SK-N-SH (cell line): ENCODE measurements at regions not wholly inside any gene's neighbourhood (a gene's known extent, or its start where the extent isn't known, plus 50 kb on each side); places are given as distances from the start of the nearest gene placed in this dataset.

Source experiments
- CTCF ChIA-PET: fragments of 300-600, 350-600 bp; formaldehyde crosslinking; extraction: SDS; loops from one replicate; lab custom pipeline; 2021; lab: Yijun Ruan, JAX
- POLR2A ChIA-PET: fragments of 350-600 bp; sonication (Branson Sonifier 250); formaldehyde crosslinking; extraction: SDS; loops from one replicate; lab custom pipeline; 2020; ENCODE audit warnings: antibody characterized with exemption, inconsistent platforms; lab: Yijun Ruan, JAX
- DNase-seq: peaks from one replicate; pipeline ENCODE4 v3.0.0; 2012
- H2AFZ ChIP-seq: fragments of 200-600 bp; sonication (generic); 2 replicates; pipeline ENCODE4 v1.8.1; 2016; ENCODE audit warnings: antibody characterized with exemption, mild to moderate bottlenecking, low read depth
- H3F3A ChIP-seq: fragments of 200-600 bp; sonication (generic); replicated peaks from 2 replicates; pipeline ENCODE3; 2016; ENCODE audit warnings: antibody characterized with exemption, mild to moderate bottlenecking; ENCODE audit not compliant: insufficient read depth
- H3K27ac ChIP-seq, 2 experiments: fragments of 200-500 bp in 1 of 2; fragments of 200-600 bp in 1 of 2; sonication (Bioruptor generic) in 1 of 2; sonication (generic), shearing (Covaris generic) in 1 of 2; 2 replicates each; pipeline versions ENCODE4 v1.5.1 to v1.6.1; 2014 to 2016; ENCODE audit warnings: low read depth in 2 of 2, inconsistent platforms in 1 of 2, low read length in 1 of 2, mild to moderate bottlenecking in 1 of 2, mixed read lengths in 1 of 2
- H3K27me3 ChIP-seq: fragments of 200-600 bp; sonication (generic), shearing (Covaris generic); 2 replicates; pipeline ENCODE4 v1.6.1; 2016; ENCODE audit warnings: mixed run types; ENCODE audit not compliant: insufficient read depth
- H3K36me3 ChIP-seq, 2 experiments: fragments of 200-500 bp in 1 of 2; fragments of 200-600 bp in 1 of 2; sonication (Bioruptor generic) in 1 of 2; sonication (generic) in 1 of 2; replicated peaks in 1 of 2; 2 replicates each; pipeline versions ENCODE3 to v1.5.1; 2014 to 2016; ENCODE audit warnings: low read length in 1 of 2, mild to moderate bottlenecking in 1 of 2; ENCODE audit not compliant: insufficient read depth in 2 of 2, control insufficient read depth in 1 of 2
- H3K4me1 ChIP-seq, 2 experiments: fragments of 200-500 bp in 1 of 2; fragments of 200-600 bp in 1 of 2; sonication (Bioruptor generic) in 1 of 2; sonication (generic), shearing (Covaris generic) in 1 of 2; 2 replicates each; pipeline versions ENCODE4 v1.5.1 to v1.6.1; 2014 to 2016; ENCODE audit warnings: low read depth in 1 of 2, low read length in 1 of 2, mixed run types in 1 of 2; ENCODE audit not compliant: insufficient read depth in 2 of 2, control insufficient read depth in 1 of 2
- H3K4me2 ChIP-seq: fragments of 200-600 bp; sonication (generic), shearing (Covaris generic); 2 replicates; pipeline ENCODE4 v1.6.1; 2017; ENCODE audit warnings: mixed run types
- H3K4me3 ChIP-seq, 2 experiments: fragments of 200-500 bp in 1 of 2; fragments of 200-600 bp in 1 of 2; sonication (Bioruptor generic) in 1 of 2; sonication (generic), shearing (Covaris generic) in 1 of 2; 2 replicates each; pipeline versions ENCODE4 v1.5.1 to v1.8.1; 2014 to 2016; ENCODE audit warnings: low read depth in 2 of 2, inconsistent platforms in 1 of 2, low read length in 1 of 2, mild to moderate bottlenecking in 1 of 2, mixed read lengths in 1 of 2, moderate library complexity in 1 of 2
- H3K79me2 ChIP-seq: fragments of 200-600 bp; sonication (generic); 2 replicates; pipeline ENCODE4 v1.8.1; 2017; ENCODE audit warnings: mild to moderate bottlenecking; ENCODE audit not compliant: insufficient read depth
- H3K9ac ChIP-seq: fragments of 200-600 bp; sonication (generic); 2 replicates; pipeline ENCODE4 v1.6.1; 2017; ENCODE audit warnings: mixed run types
- H3K9me2 ChIP-seq: fragments of 200-600 bp; sonication (generic); 2 replicates; pipeline ENCODE4 v1.6.1; 2017; ENCODE audit warnings: mixed run types
- H3K9me3 ChIP-seq: fragments of 200-600 bp; sonication (generic); 2 replicates; pipeline ENCODE4 v1.6.1; 2017; ENCODE audit warnings: mixed run types, mild to moderate bottlenecking, moderate library complexity
- H4K20me1 ChIP-seq: fragments of 200-600 bp; sonication (generic); 2 replicates; pipeline ENCODE4 v1.6.1; 2017; ENCODE audit warnings: mild to moderate bottlenecking, mixed run types; ENCODE audit not compliant: insufficient read depth
- ELF1 ChIP-seq: IDR thresholded peaks from 2 replicates; pipeline ENCODE4 v1.4.0; 2012
- FOSL2 ChIP-seq: IDR thresholded peaks from 2 replicates; pipeline ENCODE4 v1.4.0; 2012; ENCODE audit warnings: low read depth, mild to moderate bottlenecking, moderate library complexity, borderline replicate concordance
- FOXJ3 ChIP-seq: sonication (generic); formaldehyde crosslinking; IDR thresholded peaks from 2 replicates; pipeline ENCODE4 v1.5.1; 2020; ENCODE audit warnings: mild to moderate bottlenecking, missing genetic modification reagents
- FOXM1 ChIP-seq: IDR thresholded peaks from 2 replicates; pipeline ENCODE4 v1.4.0; 2012; ENCODE audit warnings: low read depth, mild to moderate bottlenecking
- IRF3 ChIP-seq: fragments of 150-350 bp; IDR thresholded peaks from 2 replicates; pipeline ENCODE4 v1.6.1; 2016; ENCODE audit warnings: mild to moderate bottlenecking, low read depth, low read length
- JUND ChIP-seq: IDR thresholded peaks from 2 replicates; pipeline ENCODE4 v1.4.0; 2012
- MEF2A ChIP-seq: IDR thresholded peaks from 2 replicates; pipeline ENCODE4 v1.4.0; 2012; ENCODE audit warnings: low read depth, borderline replicate concordance
- NFIC ChIP-seq: IDR thresholded peaks from 2 replicates; pipeline ENCODE4 v1.4.0; 2012; ENCODE audit warnings: borderline replicate concordance
- POLR2AphosphoS5 ChIP-seq: IDR thresholded peaks from 2 replicates; pipeline ENCODE4 v1.6.1; 2012; ENCODE audit warnings: low read depth, low read length
- RAD21 ChIP-seq: IDR thresholded peaks from 2 replicates; pipeline ENCODE4 v1.6.1; 2012; ENCODE audit warnings: mild to moderate bottlenecking, low read length
- RCOR1 ChIP-seq: fragments of 150-350 bp; IDR thresholded peaks from 2 replicates; pipeline ENCODE4 v1.6.1; 2017; ENCODE audit warnings: antibody characterized with exemption, low read length
- REST ChIP-seq: IDR thresholded peaks from 2 replicates; pipeline ENCODE4 v1.6.1; 2012; ENCODE audit warnings: mild to moderate bottlenecking, low read depth, low read length, moderate library complexity
- RFX5 ChIP-seq: IDR thresholded peaks from 2 replicates; pipeline ENCODE4 v1.6.1; 2012; ENCODE audit warnings: mild to moderate bottlenecking, improper control_type of control experiment, low read length
- RXRA ChIP-seq: IDR thresholded peaks from 2 replicates; pipeline ENCODE4 v1.4.0; 2012; ENCODE audit warnings: low read depth, mild to moderate bottlenecking, borderline replicate concordance
- SIN3A ChIP-seq: IDR thresholded peaks from 2 replicates; pipeline ENCODE4 v1.6.1; 2012; ENCODE audit warnings: low read depth, mild to moderate bottlenecking, low read length, moderate library complexity, borderline replicate concordance
- SMC3 ChIP-seq: IDR thresholded peaks from 2 replicates; pipeline ENCODE4 v1.6.1; 2012; ENCODE audit warnings: low read depth, low read length, improper control_type of control experiment
- TCF12 ChIP-seq: IDR thresholded peaks from 2 replicates; pipeline ENCODE4 v1.4.0; 2012
- TEAD4 ChIP-seq: IDR thresholded peaks from 2 replicates; pipeline ENCODE4 v1.4.0; 2012; ENCODE audit warnings: mild to moderate bottlenecking, borderline replicate concordance; ENCODE audit not compliant: insufficient read depth
- YY1 ChIP-seq: IDR thresholded peaks from 2 replicates; pipeline ENCODE4 v1.4.0; 2012; ENCODE audit warnings: low read depth, mild to moderate bottlenecking
- ZBTB33 ChIP-seq: IDR thresholded peaks from 2 replicates; pipeline ENCODE4 v1.4.0; 2012; ENCODE audit warnings: low read depth, borderline replicate concordance
- WGBS: methylation state at CpG from one replicate; pipeline ENCODE4 v1.1.6; 2017; ENCODE audit warnings: low lambda C conversion rate; 5-methylcytosine and 5-hydroxymethylcytosine counted together
- TF ChIP-seq, protein P1 (sequence below): fragments of 150-350 bp; IDR thresholded peaks from 2 replicates; pipeline ENCODE4 v1.6.1; 2017; ENCODE audit warnings: antibody characterized with exemption, low read length, low read depth, borderline replicate concordance
- TF ChIP-seq, protein P2 (sequence below): IDR thresholded peaks from 2 replicates; pipeline ENCODE4 v1.4.0; 2012; ENCODE audit warnings: low read depth, borderline replicate concordance
- TF ChIP-seq, protein P3 (sequence below): fragments of 200-600 bp; sonication (generic); IDR thresholded peaks from 2 replicates; pipeline ENCODE4 v1.6.1; 2017; ENCODE audit warnings: antibody characterized with exemption, mild to moderate bottlenecking, moderate library complexity

- Histone ChIP-seq H3K27me3 (no peaks in the 10 kb centered on the region), H3K9me2 (no peaks in the 10 kb centered on the region), H3K36me3 (no peaks in the 10 kb centered on the region), H4K20me1 (no peaks in the 10 kb centered on the region), H3K9me3 (no peaks in the 10 kb centered on the region), H3K4me1 (peaks cover 0 to 7% of the 10 kb centered on the region in 2 experiments; a peak in 2 of 4 replicates), H3K9ac (no peak overlapping the region), H3K4me3 (no peak overlapping the region), H2AFZ (peak overlapping the region; percentile 23; the same call in 1 of the 2 replicates), H3K4me2 (peak overlapping the region; percentile 46; the same call in 1 of the 2 replicates), H3F3A (peaks cover 8% of the 10 kb centered on the region), H3K27ac (peak overlapping the region in 1 of 2 experiments; percentile 34; a peak in 3 of 4 replicates), H3K79me2 (no peaks in the 10 kb centered on the region)
- 41% methylated on average over 3 of the region's 4 CpGs for WGBS
- DNase-seq: no peak
- ChIA-PET POLR2A (no interaction called here), CTCF (no interaction called here)
- TF ChIP-seq RFX5 (no peak), TCF12 (no peak), RXRA (no peak), ZBTB33 (no peak), IRF3 (no peak), FOSL2 (no peak), SIN3A (no peak), RAD21 (no peak), SMC3 (no peak), MEF2A (peak; percentile 71), TEAD4 (0 out of 2 replicates have a peak, but pooled peaks have one; percentile 37), YY1 (no peak), NFIC (no peak), REST (no peak), JUND (0 out of 2 replicates have a peak, but pooled peaks have one; percentile 7), FOXM1 (no peak), POLR2AphosphoS5 (no peak), FOXJ3 (CRISPR knock-in tag) (no peak), ELF1 (peak; percentile 31; the same call in 1 of the 2 replicates), RCOR1 (no peak)
- TF ChIP-seq, protein P1, sequence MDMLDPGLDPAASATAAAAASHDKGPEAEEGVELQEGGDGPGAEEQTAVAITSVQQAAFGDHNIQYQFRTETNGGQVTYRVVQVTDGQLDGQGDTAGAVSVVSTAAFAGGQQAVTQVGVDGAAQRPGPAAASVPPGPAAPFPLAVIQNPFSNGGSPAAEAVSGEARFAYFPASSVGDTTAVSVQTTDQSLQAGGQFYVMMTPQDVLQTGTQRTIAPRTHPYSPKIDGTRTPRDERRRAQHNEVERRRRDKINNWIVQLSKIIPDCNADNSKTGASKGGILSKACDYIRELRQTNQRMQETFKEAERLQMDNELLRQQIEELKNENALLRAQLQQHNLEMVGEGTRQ: no peak
- TF ChIP-seq, protein P2, sequence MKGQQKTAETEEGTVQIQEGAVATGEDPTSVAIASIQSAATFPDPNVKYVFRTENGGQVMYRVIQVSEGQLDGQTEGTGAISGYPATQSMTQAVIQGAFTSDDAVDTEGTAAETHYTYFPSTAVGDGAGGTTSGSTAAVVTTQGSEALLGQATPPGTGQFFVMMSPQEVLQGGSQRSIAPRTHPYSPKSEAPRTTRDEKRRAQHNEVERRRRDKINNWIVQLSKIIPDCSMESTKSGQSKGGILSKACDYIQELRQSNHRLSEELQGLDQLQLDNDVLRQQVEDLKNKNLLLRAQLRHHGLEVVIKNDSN: no peak
- TF ChIP-seq, protein P3, sequence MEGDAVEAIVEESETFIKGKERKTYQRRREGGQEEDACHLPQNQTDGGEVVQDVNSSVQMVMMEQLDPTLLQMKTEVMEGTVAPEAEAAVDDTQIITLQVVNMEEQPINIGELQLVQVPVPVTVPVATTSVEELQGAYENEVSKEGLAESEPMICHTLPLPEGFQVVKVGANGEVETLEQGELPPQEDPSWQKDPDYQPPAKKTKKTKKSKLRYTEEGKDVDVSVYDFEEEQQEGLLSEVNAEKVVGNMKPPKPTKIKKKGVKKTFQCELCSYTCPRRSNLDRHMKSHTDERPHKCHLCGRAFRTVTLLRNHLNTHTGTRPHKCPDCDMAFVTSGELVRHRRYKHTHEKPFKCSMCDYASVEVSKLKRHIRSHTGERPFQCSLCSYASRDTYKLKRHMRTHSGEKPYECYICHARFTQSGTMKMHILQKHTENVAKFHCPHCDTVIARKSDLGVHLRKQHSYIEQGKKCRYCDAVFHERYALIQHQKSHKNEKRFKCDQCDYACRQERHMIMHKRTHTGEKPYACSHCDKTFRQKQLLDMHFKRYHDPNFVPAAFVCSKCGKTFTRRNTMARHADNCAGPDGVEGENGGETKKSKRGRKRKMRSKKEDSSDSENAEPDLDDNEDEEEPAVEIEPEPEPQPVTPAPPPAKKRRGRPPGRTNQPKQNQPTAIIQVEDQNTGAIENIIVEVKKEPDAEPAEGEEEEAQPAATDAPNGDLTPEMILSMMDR: peak; percentile 20; the same call in 1 of the 2 replicates
These were observed 763.1 kb upstream of the SLITRK1 start for GRCh38 chr13:84645196-84646012.
